Ovary (tissue), 7 donors: ENCODE measurements at regions not wholly inside any gene's neighbourhood (a gene's known extent, or its start where the extent isn't known, plus 50 kb on each side); places are given as distances from the start of the nearest gene placed in this dataset.
"Not testable (repeated sequence)": the region's sequence is repeated elsewhere in the genome, so short reads cannot be mapped to it uniquely, and the experiment has no call there.

Experiments
- DNase-seq, 5 donors: peaks; one replicate each; pipeline ENCODE4 v3.0.0-alpha.2; 2019 to 2020
- H3K27ac ChIP-seq, 2 donors: fragments of 200-600 bp; one replicate each; pipeline versions ENCODE4 v1.5.1 to v1.8.0; 2019 to 2022
- H3K27me3 ChIP-seq: fragments of 200-600 bp; one replicate; pipeline ENCODE4 v1.8.0; 2022
- H3K36me3 ChIP-seq: fragments of 200-600 bp; sonication (generic); one replicate; pipeline ENCODE4 v1.5.1; 2019
- H3K4me1 ChIP-seq: one replicate; pipeline ENCODE4 v1.8.1; 2013; ENCODE audit warnings: mild to moderate bottlenecking, moderate library complexity; ENCODE audit not compliant: insufficient read depth
- H3K4me3 ChIP-seq: fragments of 200-600 bp; sonication (generic); one replicate; pipeline ENCODE4 v1.5.1; 2017
- H3K9me3 ChIP-seq, 2 donors: fragments of 200-600 bp in 1 of 2; sonication (generic) in 1 of 2; one replicate each; pipeline versions ENCODE4 v1.5.1 to v1.8.1; 2013 to 2019; ENCODE audit warnings: mild to moderate bottlenecking in 1 of 2, moderate library complexity in 1 of 2
- EP300 ChIP-seq: sonication (generic); formaldehyde crosslinking; IDR thresholded peaks from one replicate; pipeline ENCODE4 v1.6.1; 2017; ENCODE audit warnings: antibody characterized with exemption
- POLR2A ChIP-seq: fragments of 450-650 bp; IDR thresholded peaks from one replicate; pipeline ENCODE4 v1.6.1; 2017; ENCODE audit warnings: antibody characterized with exemption, mild to moderate bottlenecking, moderate library complexity
- WGBS, 3 donors: extraction: QIAGEN DNeasy Blood & Tissue Kit in 1 of 3; methylation state at CpG; one replicate each; pipeline versions ENCODE4 v1.1.5 to v1.1.7; 2013 to 2017; 5-methylcytosine and 5-hydroxymethylcytosine counted together
- intact Hi-C, 4 donors: fragments of 100-400 bp; cut with DNase I; formaldehyde crosslinking; loops; one replicate each; pipeline versions ENCODE4 v1.11.0 to v1.15.1; 2022 to 2023
- TF ChIP-seq, protein P1 (sequence below), 3 donors: fragments of 450-650 bp in 2 of 3; fragments of 200-600 bp in 1 of 3; IDR thresholded peaks; one replicate each; pipeline versions ENCODE4 v1.5.1 to v1.8.0; 2016 to 2022; ENCODE audit warnings: antibody characterized with exemption in 3 of 3, mild to moderate bottlenecking in 1 of 3
- donor health status: DM: no; HTN: no; CAD: no; lungs with moderate emphysema.
- donor health status: DM: no; HTN: no; CAD: no.
- donor health status: Bipolar disorder and iron deficiency.
- donor health status: DM: no; HTN: no; CAD: no.
- donor health status: DM: yes; HTN: yes; CAD: no.

DNA sequence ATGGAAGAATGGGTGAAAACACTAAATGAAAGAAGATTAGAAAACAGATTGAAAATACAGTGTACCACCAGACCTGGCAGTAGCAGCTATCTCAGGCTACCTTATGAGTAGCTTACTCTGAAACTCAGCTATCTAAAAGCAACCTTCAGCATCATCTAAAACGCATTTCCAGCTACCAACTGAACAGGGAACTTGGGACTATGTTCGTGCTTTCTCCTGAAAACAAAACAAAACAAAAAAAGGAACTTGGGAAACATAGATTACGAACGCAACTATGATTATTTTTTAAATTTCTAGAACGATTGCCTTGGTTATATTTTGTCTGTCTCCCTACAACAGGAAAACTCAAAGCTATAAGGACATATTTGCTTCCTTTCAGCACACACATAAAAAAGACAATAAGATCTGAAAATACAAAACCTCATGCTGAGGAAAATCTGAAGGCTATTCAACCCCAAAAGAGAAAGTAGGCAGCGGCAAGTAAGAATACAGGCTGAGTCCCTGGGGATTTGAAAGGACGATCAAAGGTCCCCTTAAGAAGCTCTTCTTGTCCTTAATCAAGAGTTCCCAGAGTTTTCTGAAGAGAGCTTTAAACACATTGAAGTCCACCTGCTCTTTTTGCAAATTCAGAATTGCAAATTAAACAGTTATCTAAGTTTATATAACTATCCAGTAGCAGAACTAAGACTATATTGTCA, 53.4 kb downstream of the OR2K2 start:
- Histone ChIP-seq H3K9me3 (no peaks in the 10 kb centered on the region), H3K27ac (no peak overlapping the region), H3K4me1 (no peaks in the 10 kb centered on the region), H3K27me3 (no peaks in the 10 kb centered on the region), H3K36me3 (no peaks in the 10 kb centered on the region), H3K4me3 (no peak overlapping the region)
- TF ChIP-seq EP300 (no peak), POLR2A (no peak)
- TF ChIP-seq, protein P1, sequence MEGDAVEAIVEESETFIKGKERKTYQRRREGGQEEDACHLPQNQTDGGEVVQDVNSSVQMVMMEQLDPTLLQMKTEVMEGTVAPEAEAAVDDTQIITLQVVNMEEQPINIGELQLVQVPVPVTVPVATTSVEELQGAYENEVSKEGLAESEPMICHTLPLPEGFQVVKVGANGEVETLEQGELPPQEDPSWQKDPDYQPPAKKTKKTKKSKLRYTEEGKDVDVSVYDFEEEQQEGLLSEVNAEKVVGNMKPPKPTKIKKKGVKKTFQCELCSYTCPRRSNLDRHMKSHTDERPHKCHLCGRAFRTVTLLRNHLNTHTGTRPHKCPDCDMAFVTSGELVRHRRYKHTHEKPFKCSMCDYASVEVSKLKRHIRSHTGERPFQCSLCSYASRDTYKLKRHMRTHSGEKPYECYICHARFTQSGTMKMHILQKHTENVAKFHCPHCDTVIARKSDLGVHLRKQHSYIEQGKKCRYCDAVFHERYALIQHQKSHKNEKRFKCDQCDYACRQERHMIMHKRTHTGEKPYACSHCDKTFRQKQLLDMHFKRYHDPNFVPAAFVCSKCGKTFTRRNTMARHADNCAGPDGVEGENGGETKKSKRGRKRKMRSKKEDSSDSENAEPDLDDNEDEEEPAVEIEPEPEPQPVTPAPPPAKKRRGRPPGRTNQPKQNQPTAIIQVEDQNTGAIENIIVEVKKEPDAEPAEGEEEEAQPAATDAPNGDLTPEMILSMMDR (IDR thresholded peaks at IDR 0.05): no peak
- intact Hi-C loops: no loop called here
- WGBS, 3 donors: 43 to 70% (median 50%) methylated on average over 7 of the region's 7 CpGs
- no peak for DNase-seq

DNA sequence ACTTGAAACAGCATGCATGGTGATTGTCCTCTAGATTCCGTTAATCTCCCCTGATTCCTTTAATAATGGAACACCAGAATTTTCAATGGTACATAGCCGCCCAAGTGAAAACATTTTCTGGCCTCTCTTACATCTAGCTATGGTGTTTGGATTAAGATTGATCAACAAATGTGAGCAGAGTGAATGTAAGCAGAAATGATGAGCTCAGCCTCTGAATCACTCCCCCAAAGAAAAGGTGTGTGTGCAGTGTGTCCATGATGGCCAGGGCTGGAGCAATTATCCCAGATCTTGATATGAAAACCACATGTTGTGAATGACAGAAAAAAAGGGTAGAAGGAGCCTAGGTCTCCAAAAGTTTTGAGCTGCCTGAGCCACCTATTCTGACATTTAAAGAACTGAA, 55.3 kb downstream of the OR2K2 start:
- Histone ChIP-seq H3K4me1 (no peaks in the 10 kb centered on the region), H3K27ac (no peak overlapping the region), H3K9me3 (no peaks in the 10 kb centered on the region), H3K27me3 (no peaks in the 10 kb centered on the region), H3K36me3 (no peaks in the 10 kb centered on the region), H3K4me3 (no peak overlapping the region)
- intact Hi-C loops: no loop called here
- TF ChIP-seq POLR2A: no peak
- DNase-seq: no peak
- 79 to 89% (median 81%) methylated on average over 2 of the region's 2 CpGs for WGBS, 3 donors

DNA sequence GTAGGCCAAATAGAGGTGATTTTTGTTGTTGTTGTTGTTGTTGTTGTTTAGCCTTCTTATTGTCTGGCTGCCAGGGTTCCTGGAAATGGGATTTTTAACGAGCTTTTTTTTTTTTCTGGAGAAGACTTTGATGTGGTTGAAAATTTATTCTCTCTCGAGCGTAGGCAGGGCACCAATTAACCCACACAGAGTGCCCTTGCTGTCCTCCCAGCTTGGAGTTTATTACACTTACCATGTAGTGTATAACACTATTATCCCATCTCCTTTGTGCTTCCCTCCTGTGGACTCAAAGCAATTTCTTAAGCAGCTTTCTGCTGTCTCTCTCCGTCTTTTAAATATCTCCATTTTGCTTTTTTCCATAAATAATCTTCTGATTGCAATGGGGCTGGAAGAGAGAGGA, 57.4 kb downstream of the OR2K2 start:
- H3K9me3 ChIP-seq: no peaks in the 10 kb centered on the region
- H3K27me3 ChIP-seq: no peaks in the 10 kb centered on the region
- DNase-seq: no peak
- TF ChIP-seq POLR2A (no peak), EP300 (no peak)
- TF ChIP-seq, protein P1 (IDR thresholded peaks at IDR 0.05): no peak
- intact Hi-C loops: no loop called here
- no peak overlapping the region for H3K27ac ChIP-seq
- 38 to 54% (median 47%) methylated on average over 4 of the region's 4 CpGs for WGBS, 3 donors
- no peak overlapping the region for H3K4me3 ChIP-seq
- no peaks in the 10 kb centered on the region for H3K4me1 ChIP-seq
- no peaks in the 10 kb centered on the region for H3K36me3 ChIP-seq

DNA sequence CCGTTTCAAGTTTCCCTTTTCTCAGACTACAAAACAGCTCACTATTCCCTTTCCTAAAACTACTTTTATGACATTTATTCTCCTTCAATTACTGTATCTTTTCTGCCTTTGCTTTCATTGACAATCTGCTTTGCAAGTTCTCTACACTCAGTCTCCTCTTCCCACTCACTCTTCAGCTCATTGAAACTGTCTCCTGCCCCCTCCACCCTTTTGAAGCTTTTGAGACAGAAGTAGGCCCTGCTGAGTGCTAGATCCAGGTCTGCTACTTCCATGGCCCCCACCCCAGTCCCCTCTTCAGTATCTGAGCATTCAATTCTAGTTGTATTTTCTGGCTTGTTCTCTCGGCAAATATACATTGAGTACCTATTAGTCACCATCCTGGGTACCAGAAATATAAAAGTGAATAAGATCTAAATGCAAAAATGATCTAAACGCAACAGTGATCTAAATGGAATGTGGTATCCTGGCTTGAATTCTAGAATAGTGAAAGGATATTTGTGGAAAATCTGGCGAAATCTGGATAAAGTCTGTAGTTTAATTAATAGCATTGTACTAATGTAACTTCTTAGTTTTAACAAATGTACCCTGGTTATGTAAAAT, 58.4 kb downstream of the OR2K2 start:
- H3K27me3 ChIP-seq: no peaks in the 10 kb centered on the region
- no peak overlapping the region for H3K4me3 ChIP-seq
- no peak overlapping the region for H3K27ac ChIP-seq
- TF ChIP-seq EP300: no peak
- no peak for TF ChIP-seq POLR2A
- TF ChIP-seq, protein P1 (IDR thresholded peaks at IDR 0.05): no peak
- H3K36me3 ChIP-seq: no peaks in the 10 kb centered on the region
- no peaks in the 10 kb centered on the region for H3K9me3 ChIP-seq
- no peaks in the 10 kb centered on the region for H3K4me1 ChIP-seq
- DNase-seq: no peak
- intact Hi-C loops: no loop called here
- WGBS, 3 donors: 84 to 85% (median 84%) methylated on average over 4 of the region's 4 CpGs

DNA sequence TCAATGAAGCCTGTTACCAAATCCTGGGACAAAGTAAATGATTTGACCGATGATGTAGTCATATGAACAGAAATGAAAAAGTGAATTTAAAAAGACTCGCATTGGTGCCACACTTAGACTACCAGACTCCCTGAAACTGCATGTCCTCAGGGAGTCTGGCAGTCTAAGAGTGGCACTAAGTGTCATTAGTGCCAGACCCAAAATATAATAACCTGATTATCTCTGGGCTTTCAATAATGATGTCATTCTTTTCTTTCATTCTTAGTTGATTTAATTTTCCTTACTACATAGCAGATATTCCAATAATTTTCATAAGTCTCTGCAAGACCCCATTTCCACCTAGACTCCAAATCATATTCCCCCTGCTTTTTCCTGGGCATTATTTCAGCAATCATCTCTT, 59.0 kb downstream of the OR2K2 start:
- intact Hi-C loops: no loop called here
- H3K27ac ChIP-seq: no peak overlapping the region
- DNase-seq: no peak
- H3K4me3 ChIP-seq: no peak overlapping the region
- WGBS, 3 donors: 89 to 98% (median 94%) methylated on average over 2 of the region's 2 CpGs
- no peaks in the 10 kb centered on the region for H3K4me1 ChIP-seq
- no peak for TF ChIP-seq POLR2A
- TF ChIP-seq, protein P1 (IDR thresholded peaks at IDR 0.05): no peak
- TF ChIP-seq EP300: no peak
- no peaks in the 10 kb centered on the region for H3K27me3 ChIP-seq
- no peaks in the 10 kb centered on the region for H3K36me3 ChIP-seq
- no peaks in the 10 kb centered on the region for H3K9me3 ChIP-seq

DNA sequence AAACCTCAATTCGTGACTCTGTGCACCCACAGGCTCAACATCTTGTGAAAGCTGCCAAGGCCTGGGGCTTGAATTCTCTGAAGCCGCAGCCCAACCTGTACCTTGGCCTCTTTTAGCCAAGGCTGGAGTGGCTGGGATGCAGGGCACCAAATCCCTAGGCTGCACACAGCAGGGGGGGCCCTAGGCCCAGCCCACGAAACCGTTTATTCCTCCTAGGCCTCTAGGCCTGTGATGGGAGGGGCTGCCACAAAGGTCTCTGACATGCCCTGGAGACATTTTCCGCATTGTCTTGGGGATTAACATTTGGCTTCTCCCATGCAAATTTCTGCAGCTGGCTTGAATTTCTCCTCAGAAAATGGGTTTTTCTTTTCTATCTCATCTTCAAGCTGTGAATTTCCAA, 64.0 kb downstream of the OR2K2 start:
- intact Hi-C loops, DNase-seq, H3K4me3 ChIP-seq, H3K9me3 ChIP-seq, H3K4me1 ChIP-seq, H3K27ac ChIP-seq, H3K27me3 ChIP-seq, H3K36me3 ChIP-seq: not testable (repeated sequence)
- WGBS, 3 donors: 87 to 94% (median 90%) methylated on average over 5 of the region's 5 CpGs
